K562 (cell line): ENCODE measurements at regions not wholly inside any gene's neighbourhood (a gene's known extent, or its start where the extent isn't known, plus 50 kb on each side); places are given as distances from the start of the nearest gene placed in this dataset.

Experiments used
- ATAC-seq: fragments of 200-7000 bp; cut with Tn5 transposase; 3 replicates; pipeline ENCODE4 v1.9.1; 2020; ENCODE audit warnings: moderate library complexity
- BruUV-seq: library from RNA; stranded (reverse); fragments of 400-500 nt; replicated peaks from 2 replicates; lab custom pipeline; 2021; lab: Mats Ljungman, UMichigan
- CTCF ChIA-PET: fragments of 300-600 bp; formaldehyde crosslinking; extraction: SDS; loops from one replicate; lab custom pipeline; 2021; ENCODE audit warnings: low intra/inter-chr PET ratio; lab: Yijun Ruan, JAX
- POLR2A ChIA-PET: fragments of 300-600, 350-650 bp; sonication (Branson Sonifier 250); formaldehyde crosslinking; extraction: SDS; loops from one replicate; lab custom pipeline; 2021; ENCODE audit warnings: antibody characterized with exemption, inconsistent platforms; lab: Yijun Ruan, JAX
- DNase-seq, 4 experiments: peaks; one replicate each; pipeline versions ENCODE4 v3.0.0 to v3.0.0-alpha.2; 2011 to 2018; ENCODE audit warnings: low spot score in 3 of 4, mixed read lengths in 3 of 4; ENCODE audit errors: extremely low read depth in 1 of 4
- FAIRE-seq: peaks from 2 replicates; lab custom pipeline; 2011; peaks lifted over from hg19 to GRCh38; lab: Jason Lieb, UNC
- H2AFZ ChIP-seq: 2 replicates; pipeline ENCODE4 v1.6.0; 2011; ENCODE audit warnings: low read depth, low read length, control low read depth, inconsistent platforms
- H3K27ac ChIP-seq: fragments of 200-600 bp; 3 replicates; pipeline ENCODE4 v1.8.0; 2011; ENCODE audit warnings: low read depth, mild to moderate bottlenecking, control low read depth, inconsistent platforms, low read length, moderate library complexity, mixed read lengths; ENCODE audit errors: extremely low read depth
- H3K27me3 ChIP-seq, 2 experiments: fragments of 300-600 bp in 1 of 2; 2 replicates in 1 of 2; 3 replicates in 1 of 2; pipeline versions ENCODE4 v1.6.0 to v1.8.0; 2011; ENCODE audit warnings: inconsistent platforms in 2 of 2, low read length in 2 of 2, mild to moderate bottlenecking in 1 of 2, mixed read lengths in 1 of 2, moderate library complexity in 1 of 2; ENCODE audit not compliant: control insufficient read depth in 2 of 2, insufficient read depth in 2 of 2
- H3K36me3 ChIP-seq: fragments of 300-600 bp; 3 replicates; pipeline ENCODE4 v1.8.0; 2011; ENCODE audit warnings: mild to moderate bottlenecking, low read length, inconsistent platforms; ENCODE audit not compliant: control insufficient read depth, insufficient read depth
- H3K4me1 ChIP-seq, 2 experiments: fragments of 200-600 bp in 1 of 2; replicated peaks in 1 of 2; 2 replicates in 1 of 2; 3 replicates in 1 of 2; pipeline versions ENCODE4 v1.5.1 to v1.8.0; 2011; ENCODE audit warnings: inconsistent platforms in 2 of 2, low read length in 2 of 2, mild to moderate bottlenecking in 1 of 2, mixed read lengths in 1 of 2, moderate library complexity in 1 of 2; ENCODE audit not compliant: control insufficient read depth in 2 of 2, insufficient read depth in 2 of 2
- H3K4me2 ChIP-seq: 2 replicates; pipeline ENCODE4 v1.6.1; 2011; ENCODE audit warnings: low read length, control low read depth, inconsistent platforms, mixed read lengths; ENCODE audit not compliant: insufficient read depth
- H3K4me3 ChIP-seq: fragments of 200-600 bp; sonication (generic), shearing (Covaris generic); 2 replicates; pipeline ENCODE4 v1.5.1; 2016; ENCODE audit warnings: control low read depth, inconsistent platforms
- H3K79me2 ChIP-seq: fragments of 200-600 bp; 3 replicates; pipeline ENCODE4 v1.8.0; 2011; ENCODE audit warnings: low read length, inconsistent platforms; ENCODE audit not compliant: control insufficient read depth, insufficient read depth
- H3K9ac ChIP-seq, 2 experiments: 2 replicates each; pipeline versions ENCODE4 v1.6.0 to v1.6.1; 2011; ENCODE audit warnings: low read depth in 2 of 2, low read length in 2 of 2, control low read depth in 1 of 2, inconsistent platforms in 1 of 2, mild to moderate bottlenecking in 1 of 2, mixed read lengths in 1 of 2; ENCODE audit not compliant: insufficient read depth in 1 of 2
- H3K9me1 ChIP-seq: one replicate; pipeline ENCODE4 v1.6.0; 2011; ENCODE audit warnings: inconsistent platforms, mild to moderate bottlenecking, low read length, moderate library complexity; ENCODE audit not compliant: control insufficient read depth, insufficient read depth
- H3K9me3 ChIP-seq: replicated peaks from 2 replicates; pipeline ENCODE4 v1.5.1; 2011; ENCODE audit warnings: low read depth, low read length, inconsistent platforms; ENCODE audit not compliant: control insufficient read depth, insufficient read depth
- H4K20me1 ChIP-seq: replicated peaks from 2 replicates; pipeline ENCODE4 v1.6.1; 2011; ENCODE audit warnings: low read length, inconsistent platforms, mixed read lengths; ENCODE audit not compliant: control insufficient read depth, insufficient read depth
- EP300 ChIP-seq: IDR thresholded peaks from 2 replicates; pipeline ENCODE4 v1.6.1; 2012; ENCODE audit warnings: low read length, improper control_type of control experiment
- ETV1 ChIP-seq: fragments of 450-650 bp; conservative IDR thresholded peaks from 2 replicates; pipeline ENCODE4 v1.6.1; 2016; ENCODE audit warnings: missing genetic modification characterization, control low read depth, low read depth, missing compliant biosample characterization
- HCFC1 ChIP-seq: IDR thresholded peaks from 2 replicates; pipeline ENCODE4 v1.6.1; 2012; ENCODE audit warnings: low read depth, low read length, improper control_type of control experiment
- HDAC3 ChIP-seq: fragments of 450-650 bp; IDR thresholded peaks from 2 replicates; pipeline ENCODE4 v1.6.1; 2018; ENCODE audit warnings: borderline replicate concordance, mild to moderate bottlenecking, moderate library complexity; ENCODE audit not compliant: partially characterized antibody
- LARP7 ChIP-seq: fragments of 450-650 bp; IDR thresholded peaks from 2 replicates; pipeline ENCODE4 v1.6.1; 2016
- PRMT5 ChIP-seq: sonication (generic); formaldehyde crosslinking; IDR thresholded peaks from 2 replicates; pipeline ENCODE4 v1.5.0; 2020; ENCODE audit warnings: missing genetic modification reagents
- PTTG1 ChIP-seq: fragments of 450-650 bp; IDR thresholded peaks from 2 replicates; pipeline ENCODE4 v1.6.1; 2016; ENCODE audit warnings: low read depth, mild to moderate bottlenecking, missing genetic modification characterization, missing compliant biosample characterization
- RFX5 ChIP-seq: IDR thresholded peaks from 2 replicates; pipeline ENCODE4 v1.6.1; 2011; ENCODE audit warnings: low read depth, mild to moderate bottlenecking, improper control_type of control experiment, low read length
- SAP30 ChIP-seq: fragments of 200-600 bp; sonication (generic); IDR thresholded peaks from 2 replicates; pipeline ENCODE4 v1.6.1; 2012; ENCODE audit warnings: borderline replicate concordance, low read depth, mild to moderate bottlenecking, moderate library complexity, low read length, control low read depth, inconsistent platforms; ENCODE audit not compliant: insufficient read depth, poor library complexity, severe bottlenecking
- TBL1XR1 ChIP-seq, 2 experiments: IDR thresholded peaks; 2 replicates each; pipeline ENCODE4 v1.6.1; 2012; ENCODE audit warnings: improper control_type of control experiment in 2 of 2, low read length in 2 of 2, mild to moderate bottlenecking in 1 of 2
- THRB ChIP-seq: fragments of 450-650 bp; formaldehyde crosslinking; conservative IDR thresholded peaks from 2 replicates; pipeline ENCODE4 v1.4.0; 2022; ENCODE audit warnings: mild to moderate bottlenecking, missing genetic modification characterization
- TOE1 ChIP-seq, 2 experiments: fragments of 450-650 bp in 1 of 2; sonication (generic) in 1 of 2; formaldehyde crosslinking in 1 of 2; IDR thresholded peaks; 2 replicates each; pipeline versions ENCODE4 v1.7.1 to v1.8.0; 2016 to 2022; ENCODE audit warnings: borderline replicate concordance in 2 of 2, mild to moderate bottlenecking in 2 of 2, antibody characterized with exemption in 1 of 2, inconsistent platforms in 1 of 2, low read depth in 1 of 2, missing genetic modification reagents in 1 of 2, moderate library complexity in 1 of 2
- TSC22D4 ChIP-seq: fragments of 450-650 bp; IDR thresholded peaks from 2 replicates; pipeline ENCODE4 v1.6.1; 2016; ENCODE audit warnings: missing genetic modification characterization, missing biosample characterization, control low read depth
- ZNF3 ChIP-seq: fragments of 250-450 bp; sonication (Bioruptor Pico); IDR thresholded peaks from 2 replicates; pipeline ENCODE4 v1.5.0; 2021; ENCODE audit warnings: mild to moderate bottlenecking, moderate library complexity
- ZNF311 ChIP-seq: fragments of 250-450 bp; sonication (Bioruptor Pico); IDR thresholded peaks from 2 replicates; pipeline ENCODE4 v1.4.0; 2020; ENCODE audit warnings: mild to moderate bottlenecking, moderate library complexity
- ZNF830 ChIP-seq: fragments of 250-450 bp; sonication (Bioruptor Pico); IDR thresholded peaks from 2 replicates; pipeline ENCODE4 v1.5.0; 2021; ENCODE audit warnings: mild to moderate bottlenecking
- WGBS: fragments of 100-300 bp; shearing (Covaris generic); methylation state at CpG from one replicate; pipeline ENCODE4 v1.1.6; 2016; ENCODE audit warnings: low coverage, mixed read lengths; ENCODE audit not compliant: insufficient coverage; ENCODE audit errors: missing lambda C conversion rate; 5-methylcytosine and 5-hydroxymethylcytosine counted together
- in situ Hi-C: fragments of 300-500 bp; cut with MboI; formaldehyde crosslinking; loops from 4 replicates; pipeline ENCODE4 v1.15.0; 2018; ENCODE audit warnings: inconsistent platforms, mixed read lengths
- intact Hi-C: fragments of 100-400 bp; cut with micrococcal nuclease; formaldehyde crosslinking; loops from 2 replicates; pipeline ENCODE4 v1.14.2; 2022
- TF ChIP-seq, protein P1 (sequence below): fragments of 450-650 bp; IDR thresholded peaks from 2 replicates; pipeline ENCODE4 v1.6.1; 2017; ENCODE audit warnings: mild to moderate bottlenecking, moderate library complexity

DNA sequence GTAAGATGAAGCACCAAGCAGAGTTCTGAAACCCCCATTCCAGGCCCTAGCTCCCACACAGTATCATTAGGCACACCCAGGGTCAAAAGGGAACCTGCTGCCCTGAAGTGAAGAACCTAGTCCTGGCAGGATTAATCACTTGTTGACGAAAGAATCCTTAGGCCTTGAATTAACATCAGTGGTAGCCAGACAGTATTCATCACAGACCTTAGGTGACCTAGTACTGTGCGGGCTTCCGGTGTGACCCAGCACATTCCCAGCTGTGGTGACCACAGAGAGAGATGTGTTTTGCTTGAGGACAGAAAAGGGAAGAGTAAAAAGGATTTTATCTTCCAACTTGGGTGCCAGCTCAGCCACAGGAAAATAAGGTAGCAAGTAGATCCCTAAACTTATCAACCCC lies 1071.4 kb upstream of the FAM98A start:
- H3K9me1 ChIP-seq = no peaks in the 10 kb centered on the region
- DNase-seq (no peak), FAIRE-seq (no peak), ATAC-seq (no peak)
- no TSS peak for BruUV-seq
- no peaks in the 10 kb centered on the region for H3K4me1 ChIP-seq
- H3K9me3 ChIP-seq = no peaks in the 10 kb centered on the region
- H3K36me3 ChIP-seq = no peaks in the 10 kb centered on the region
- intact Hi-C loops = no loop called here
- ChIA-PET CTCF (no interaction called here), POLR2A (interaction anchor here (0.6 kb wide), 1 partner anchor 702 kb away, joined by 3 read pairs; no protein-coding TSS in a partner anchor)
- 0% methylated on average over 3 of the region's 3 CpGs for WGBS
- no peaks in the 10 kb centered on the region for H4K20me1 ChIP-seq
- H3K9ac ChIP-seq = no peak overlapping the region
- H3K4me3 ChIP-seq = no peak overlapping the region
- no peak overlapping the region for H3K4me2 ChIP-seq
- no peaks in the 10 kb centered on the region for H3K79me2 ChIP-seq
- TF ChIP-seq LARP7 = no peak
- no peak for TF ChIP-seq SAP30
- no peak for TF ChIP-seq EP300
- TF ChIP-seq THRB (CRISPR knock-in tag) = no peak
- TF ChIP-seq PTTG1 = no peak
- TF ChIP-seq, protein P1, sequence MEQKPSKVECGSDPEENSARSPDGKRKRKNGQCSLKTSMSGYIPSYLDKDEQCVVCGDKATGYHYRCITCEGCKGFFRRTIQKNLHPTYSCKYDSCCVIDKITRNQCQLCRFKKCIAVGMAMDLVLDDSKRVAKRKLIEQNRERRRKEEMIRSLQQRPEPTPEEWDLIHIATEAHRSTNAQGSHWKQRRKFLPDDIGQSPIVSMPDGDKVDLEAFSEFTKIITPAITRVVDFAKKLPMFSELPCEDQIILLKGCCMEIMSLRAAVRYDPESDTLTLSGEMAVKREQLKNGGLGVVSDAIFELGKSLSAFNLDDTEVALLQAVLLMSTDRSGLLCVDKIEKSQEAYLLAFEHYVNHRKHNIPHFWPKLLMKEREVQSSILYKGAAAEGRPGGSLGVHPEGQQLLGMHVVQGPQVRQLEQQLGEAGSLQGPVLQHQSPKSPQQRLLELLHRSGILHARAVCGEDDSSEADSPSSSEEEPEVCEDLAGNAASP = no peak
- no peak for TF ChIP-seq TSC22D4 (tag)
- TF ChIP-seq TBL1XR1 (IDR thresholded peaks at IDR 0.05; ENCODE audit: low read length in 2 of 2) = no peak
- no peak for TF ChIP-seq ZNF311
- no peak for TF ChIP-seq PRMT5 (CRISPR knock-in tag)
- no peak for TF ChIP-seq ETV1 (tag)
- TF ChIP-seq ZNF3 = no peak
- TF ChIP-seq ZNF830 = no peak
- TF ChIP-seq HCFC1 = no peak
- TF ChIP-seq RFX5 = no peak
- TF ChIP-seq HDAC3 = no peak
- TF ChIP-seq TOE1 (IDR thresholded peaks at IDR 0.05; ENCODE audit: borderline replicate concordance) = no peak
- no peak for TF ChIP-seq TOE1 (CRISPR knock-in tag; IDR thresholded peaks at IDR 0.05; ENCODE audit: borderline replicate concordance, low read depth)
- H2AFZ ChIP-seq = no peak overlapping the region
- no peaks in the 10 kb centered on the region for H3K27me3 ChIP-seq
- H3K27ac ChIP-seq = no peak overlapping the region
- in situ Hi-C loops = no loop called here
